Stimulated activated CD8-positive, alpha-beta memory T cell treated with anti-CD3 and anti-CD28 coated beads, Interleukin-4, amount 100 ng/mL, for 1 hour (primary cell): ENCODE measurements at regions not wholly inside any gene's neighbourhood (a gene's known extent, or its start where the extent isn't known, plus 50 kb on each side); places are given as distances from the start of the nearest gene placed in this dataset.
"Not testable (repeated sequence)": the region's sequence is repeated elsewhere in the genome, so short reads cannot be mapped to it uniquely, and the experiment has no call there.

Experiments used
- DNase-seq, 2 donors: peaks; one replicate each; pipeline ENCODE4 v3.0.0-alpha.2; 2020; ENCODE audit warnings: low read depth in 2 of 2, low spot score in 1 of 2

- DNase-seq = no peak
Observed at GRCh38 chr7:16369855-16370254, 51.5 kb downstream of the CRPPA start.

- not testable (repeated sequence) for DNase-seq
Observed at GRCh38 chr7:16369309-16369708, 52.0 kb downstream of the CRPPA start.

- DNase-seq = no peak
Observed at GRCh38 chr7:16368885-16369284, 52.5 kb downstream of the CRPPA start.

GRCh38 chr7:16367115-16367514 lies 54.2 kb downstream of the CRPPA start:
- DNase-seq = no peak

GRCh38 chr7:16365952-16366351 lies 55.4 kb downstream of the CRPPA start:
- DNase-seq = no peak

- no peak for DNase-seq
Observed at GRCh38 chr7:16365177-16365576, 56.2 kb downstream of the CRPPA start.

- DNase-seq = no peak
Observed at GRCh38 chr7:16359216-16359615, 62.1 kb downstream of the CRPPA start.

GRCh38 chr7:16357921-16358320 lies 63.4 kb downstream of the CRPPA start:
- DNase-seq = no peak

- DNase-seq = no peak
Observed at GRCh38 chr7:16357474-16357873, 63.9 kb downstream of the CRPPA start.

GRCh38 chr7:16356301-16356958 lies 64.9 kb downstream of the CRPPA start:
- no peak for DNase-seq

GRCh38 chr7:16354573-16354972 lies 66.8 kb downstream of the CRPPA start:
- no peak for DNase-seq

GRCh38 chr7:16353226-16353625 lies 68.1 kb downstream of the CRPPA start:
- no peak for DNase-seq

GRCh38 chr7:16350634-16351033 lies 70.7 kb downstream of the CRPPA start:
- DNase-seq = no peak

- DNase-seq = no peak
Observed at GRCh38 chr7:16348251-16348650, 73.1 kb downstream of the CRPPA start.

- no peak for DNase-seq
Observed at GRCh38 chr7:16347827-16348192, 73.5 kb downstream of the CRPPA start.

GRCh38 chr7:16347066-16347826 lies 74.1 kb downstream of the CRPPA start:
- DNase-seq = no peak

- no peak for DNase-seq
Observed at GRCh38 chr7:16345979-16346958, 75.1 kb downstream of the CRPPA start.

GRCh38 chr7:16344927-16345326 lies 76.4 kb downstream of the CRPPA start:
- no peak for DNase-seq

GRCh38 chr7:16343612-16344011 lies 77.7 kb downstream of the CRPPA start:
- DNase-seq = no peak

GRCh38 chr7:16338065-16338464 lies 83.3 kb downstream of the CRPPA start:
- no peak for DNase-seq

- no peak for DNase-seq
Observed at GRCh38 chr7:16326106-16326505, 95.2 kb downstream of the CRPPA start.

- no peak for DNase-seq
Observed at GRCh38 chr7:16323313-16323712, 98.0 kb downstream of the CRPPA start.
